PC-3 (cell line): ENCODE measurements at regions not wholly inside any gene's neighbourhood (a gene's known extent, or its start where the extent isn't known, plus 50 kb on each side); places are given as distances from the start of the nearest gene placed in this dataset.

Experiments
- EZH2 ChIP-seq: fragments of 300-600 bp; sonication (generic); IDR thresholded peaks from one replicate; pipeline ENCODE4 v1.6.1; 2017; ENCODE audit warnings: antibody characterized with exemption, mild to moderate bottlenecking, low read length; ENCODE audit not compliant: unreplicated experiment
- EZH2phosphoT487 ChIP-seq: fragments of 300-600 bp; sonication (generic); IDR thresholded peaks from 2 replicates; pipeline ENCODE4 v1.6.1; 2018; ENCODE audit warnings: mild to moderate bottlenecking, antibody characterized with exemption, low read length, borderline replicate concordance
- TF ChIP-seq, protein P1 (sequence below): fragments of 300-600 bp; sonication (generic); conservative IDR thresholded peaks from 2 replicates; pipeline ENCODE4 v1.5.1; 2017; ENCODE audit warnings: antibody characterized with exemption, low read depth, mild to moderate bottlenecking, low read length

DNA sequence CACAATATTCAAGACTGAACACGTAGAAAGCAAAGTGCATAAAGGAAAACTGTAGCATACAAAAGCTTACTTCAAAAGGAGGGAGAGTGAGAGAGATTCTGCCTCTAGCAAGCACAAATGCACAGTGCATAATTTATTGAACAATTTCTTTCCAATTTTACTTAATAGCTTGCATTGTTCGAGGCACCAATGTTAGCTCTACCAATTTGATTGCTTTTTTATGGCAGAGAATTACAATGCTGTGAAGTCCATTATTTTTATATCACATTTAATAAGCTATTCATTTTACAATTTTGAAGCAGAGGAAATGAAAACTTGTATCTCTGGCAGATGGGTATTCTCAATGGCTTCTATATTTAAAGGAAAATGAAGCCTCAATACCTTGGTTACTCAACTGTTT is 331.7 kb downstream of the GPM6A start:
- TF ChIP-seq, protein P1, sequence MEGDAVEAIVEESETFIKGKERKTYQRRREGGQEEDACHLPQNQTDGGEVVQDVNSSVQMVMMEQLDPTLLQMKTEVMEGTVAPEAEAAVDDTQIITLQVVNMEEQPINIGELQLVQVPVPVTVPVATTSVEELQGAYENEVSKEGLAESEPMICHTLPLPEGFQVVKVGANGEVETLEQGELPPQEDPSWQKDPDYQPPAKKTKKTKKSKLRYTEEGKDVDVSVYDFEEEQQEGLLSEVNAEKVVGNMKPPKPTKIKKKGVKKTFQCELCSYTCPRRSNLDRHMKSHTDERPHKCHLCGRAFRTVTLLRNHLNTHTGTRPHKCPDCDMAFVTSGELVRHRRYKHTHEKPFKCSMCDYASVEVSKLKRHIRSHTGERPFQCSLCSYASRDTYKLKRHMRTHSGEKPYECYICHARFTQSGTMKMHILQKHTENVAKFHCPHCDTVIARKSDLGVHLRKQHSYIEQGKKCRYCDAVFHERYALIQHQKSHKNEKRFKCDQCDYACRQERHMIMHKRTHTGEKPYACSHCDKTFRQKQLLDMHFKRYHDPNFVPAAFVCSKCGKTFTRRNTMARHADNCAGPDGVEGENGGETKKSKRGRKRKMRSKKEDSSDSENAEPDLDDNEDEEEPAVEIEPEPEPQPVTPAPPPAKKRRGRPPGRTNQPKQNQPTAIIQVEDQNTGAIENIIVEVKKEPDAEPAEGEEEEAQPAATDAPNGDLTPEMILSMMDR = no peak
- TF ChIP-seq EZH2 (no peak), EZH2phosphoT487 (no peak)
